ENCODE measurements at regions not wholly inside any gene's neighbourhood (a gene's known extent, or its start where the extent isn't known, plus 50 kb on each side); places are given as distances from the start of the nearest gene placed in this dataset.

DNA sequence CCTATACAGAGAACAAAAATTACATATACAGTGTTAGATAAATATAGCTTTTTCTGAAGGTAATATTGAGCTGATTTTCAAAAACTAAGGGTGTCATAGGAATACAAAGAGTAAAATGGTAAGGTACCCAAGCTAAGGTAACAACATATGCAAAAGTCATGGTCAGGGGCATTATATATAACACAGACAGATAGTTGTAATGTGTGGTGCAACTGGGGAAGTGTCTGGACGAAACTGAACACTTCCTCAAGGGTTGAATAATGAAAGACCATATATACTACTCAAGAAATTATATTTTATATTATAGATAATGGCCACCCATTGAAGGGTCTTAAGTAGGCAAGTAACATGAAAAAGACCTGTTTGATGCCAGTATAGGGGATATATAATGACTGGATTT lies 262.1 kb upstream of the CXXC4 start:
- no peak for DNase-seq (ENCODE audit: extremely low read depth in 1 of 11, low read depth in 9 of 11, low spot score in 4 of 11)

DNA sequence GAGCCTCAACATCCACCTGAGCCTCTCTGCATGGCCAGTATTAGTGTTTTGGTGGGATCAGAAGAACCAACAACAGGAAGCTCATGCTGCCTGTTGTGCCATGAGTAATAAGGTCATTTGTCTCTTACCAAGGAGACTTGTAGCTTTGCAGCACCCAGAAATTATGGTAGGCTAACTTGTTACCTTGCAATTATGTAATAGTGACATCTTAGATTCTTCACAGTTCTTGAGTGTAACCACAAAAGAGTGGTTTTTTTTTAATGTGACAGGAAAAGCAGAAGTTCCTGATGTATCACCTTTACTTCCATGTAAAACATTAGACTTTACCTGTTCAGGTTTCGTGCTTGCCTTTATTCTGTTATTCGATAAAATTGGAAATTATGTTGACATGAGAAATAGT lies 263.9 kb upstream of the CXXC4 start:
- DNase-seq (ENCODE audit: extremely low read depth in 1 of 11, low read depth in 9 of 11, low spot score in 4 of 11) = no peak

DNA sequence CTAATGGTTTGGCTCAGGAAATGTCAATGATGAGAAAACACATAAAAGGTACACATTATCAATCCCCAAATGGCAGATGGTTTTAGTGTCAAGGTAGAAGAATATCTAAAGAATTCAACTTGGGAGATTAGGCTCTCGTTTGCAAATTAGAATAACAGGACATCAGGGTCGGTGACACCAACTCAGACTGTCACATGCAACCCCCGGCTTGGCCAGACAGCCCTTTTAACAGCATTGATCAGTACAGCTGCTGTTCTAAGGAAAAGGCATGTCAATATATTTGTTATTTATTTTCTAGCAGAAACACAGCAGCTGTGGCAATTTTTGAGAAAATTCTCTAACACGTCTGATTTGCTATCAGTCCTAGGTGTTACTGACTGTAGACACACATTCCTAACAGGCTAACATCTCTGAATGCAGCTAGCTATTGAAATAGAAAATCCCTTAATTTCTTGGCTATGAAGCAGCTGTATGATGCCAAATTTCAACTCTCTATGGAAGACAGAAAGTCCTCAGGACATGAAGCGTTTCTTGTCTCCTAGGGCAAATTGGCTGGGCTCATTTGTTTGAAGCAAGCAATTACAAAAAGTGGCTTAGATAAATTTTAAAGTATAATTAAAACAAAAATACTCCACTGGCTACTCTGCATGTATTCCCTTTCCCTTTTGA lies 269.0 kb upstream of the CXXC4 start:
- no peak for DNase-seq (ENCODE audit: extremely low read depth in 1 of 11, low read depth in 9 of 11, low spot score in 4 of 11)

DNA sequence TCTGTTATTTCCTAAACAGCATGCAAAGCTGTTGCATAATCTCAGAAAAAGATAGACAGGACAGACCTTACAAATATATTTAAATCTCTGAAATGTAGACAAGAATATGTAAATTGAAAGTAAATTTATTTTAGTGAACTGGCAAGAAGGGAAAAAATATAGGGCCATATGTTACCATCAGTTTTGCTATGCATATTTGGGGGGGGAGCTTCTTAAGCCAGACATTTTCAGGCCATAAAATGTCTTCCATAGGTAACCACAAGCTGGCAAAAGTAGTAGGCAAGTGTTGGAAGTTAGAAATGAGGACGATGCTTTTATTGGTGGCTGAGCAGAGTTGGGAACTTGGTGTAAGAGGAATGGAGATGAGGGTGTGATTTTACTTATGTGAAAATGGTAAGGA lies 272.0 kb upstream of the CXXC4 start:
- no peak for DNase-seq (ENCODE audit: extremely low read depth in 1 of 11, low read depth in 9 of 11, low spot score in 4 of 11)

DNA sequence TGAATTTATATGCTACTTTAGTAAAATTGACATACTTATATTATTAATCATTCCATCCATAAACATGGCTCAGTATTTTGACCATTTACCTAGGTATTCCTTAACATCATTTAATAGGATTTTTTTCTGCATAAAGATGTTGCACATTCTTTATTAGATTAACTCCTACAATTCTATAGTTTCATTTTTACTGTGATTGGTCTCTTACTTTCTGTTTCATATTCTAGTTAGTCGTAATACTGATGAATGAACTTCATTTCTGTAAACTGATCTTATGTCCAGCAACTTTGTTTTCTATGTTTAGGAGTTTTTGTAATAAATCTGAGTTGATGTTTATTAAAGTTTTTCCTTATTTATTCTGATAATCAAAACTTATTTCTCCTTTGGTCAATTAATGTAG lies 278.2 kb upstream of the CXXC4 start:
- DNase-seq (ENCODE audit: extremely low read depth in 1 of 11, low read depth in 9 of 11, low spot score in 4 of 11) = no peak

DNA sequence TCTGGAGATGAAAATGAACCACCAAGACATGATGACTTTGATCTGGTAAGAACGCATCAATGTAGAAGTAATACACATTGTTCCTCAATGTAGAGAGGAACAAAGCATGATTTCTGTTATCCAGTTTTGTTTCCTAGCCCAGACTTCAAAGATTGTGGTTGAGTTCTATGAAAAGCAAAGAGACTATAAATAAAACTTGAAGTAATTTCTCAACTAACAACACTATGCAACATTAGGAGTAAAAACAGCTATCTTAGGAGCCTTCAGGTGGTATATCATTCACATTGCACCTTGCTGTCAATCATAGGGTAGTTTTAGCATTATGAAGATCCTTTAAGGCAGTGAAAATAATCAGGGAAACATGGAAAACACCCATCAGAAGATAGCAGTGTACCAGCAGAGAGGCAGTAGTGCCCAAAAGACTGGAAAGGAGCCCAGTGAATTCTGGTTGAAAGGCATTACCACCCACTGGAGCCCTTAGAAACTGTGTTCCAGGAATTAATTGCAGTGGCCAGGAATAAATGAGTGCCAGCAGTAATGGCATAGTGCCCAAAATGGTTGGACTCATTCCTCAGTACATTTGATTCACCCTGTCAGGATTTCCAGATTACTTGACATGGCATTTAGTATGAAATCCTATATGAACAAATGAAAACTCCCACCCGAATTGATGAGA lies 300.7 kb upstream of the CXXC4 start:
- DNase-seq (ENCODE audit: extremely low read depth in 1 of 11, low read depth in 9 of 11, low spot score in 4 of 11) = no peak

DNA sequence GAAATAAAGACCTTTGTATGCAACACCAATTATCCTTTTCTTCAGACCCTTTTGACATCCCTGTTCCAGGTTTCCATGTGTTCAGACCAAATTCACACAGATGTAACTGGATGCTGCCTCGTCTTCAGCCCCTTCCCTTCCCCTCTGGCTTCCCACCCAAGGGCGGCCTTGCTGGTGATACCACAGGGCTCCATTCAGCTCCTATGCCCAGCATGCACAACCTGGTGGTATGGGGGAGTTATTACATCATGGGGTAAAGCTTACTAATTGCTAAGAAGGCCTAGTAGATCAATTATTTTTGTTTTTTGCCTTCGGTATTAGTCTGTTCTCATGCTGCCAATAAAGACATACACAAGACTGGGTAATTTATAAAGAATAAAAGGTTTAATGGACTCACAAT lies 317.0 kb upstream of the CXXC4 start:
- no peak for DNase-seq (ENCODE audit: extremely low read depth in 1 of 11, low read depth in 9 of 11, low spot score in 4 of 11)

DNA sequence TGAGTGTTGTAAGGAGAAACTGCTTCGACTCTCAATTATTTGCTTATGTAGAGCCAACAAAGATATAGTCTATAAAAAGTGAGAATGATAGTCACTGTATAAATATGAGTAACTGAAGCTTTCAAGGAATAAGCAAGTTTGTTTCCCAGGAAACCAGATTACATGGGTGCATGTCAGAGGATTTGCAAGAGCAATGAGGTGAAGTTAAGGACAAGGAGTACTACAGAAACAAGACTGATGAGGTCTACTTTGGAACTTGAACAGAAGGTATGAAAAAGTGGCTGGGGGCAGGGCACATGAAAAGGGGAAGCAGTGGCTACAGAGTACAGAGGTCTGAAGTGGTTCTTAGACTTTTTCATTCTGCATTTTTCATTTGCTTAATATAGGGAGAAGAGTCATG lies 321.0 kb upstream of the CXXC4 start:
- no peak for DNase-seq (ENCODE audit: extremely low read depth in 1 of 11, low read depth in 9 of 11, low spot score in 4 of 11)

DNA sequence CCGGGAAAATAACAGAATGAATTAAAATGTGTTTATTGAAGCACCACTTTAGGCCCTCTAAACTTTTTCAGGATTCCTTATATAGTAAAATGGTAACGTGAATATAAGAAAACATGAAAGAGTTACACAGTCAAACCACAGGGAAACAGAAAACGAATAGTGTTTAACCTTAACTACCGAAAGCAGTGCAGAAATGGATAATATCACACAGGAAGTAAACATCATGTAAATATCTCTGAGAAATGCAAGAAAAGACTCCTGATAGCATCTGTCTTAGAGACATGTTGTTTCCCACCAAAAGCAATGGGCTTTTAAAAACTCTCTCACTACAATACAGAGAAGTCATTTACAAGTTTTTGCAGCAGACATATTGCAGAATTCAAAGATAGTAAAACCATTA lies 323.9 kb upstream of the CXXC4 start:
- DNase-seq (ENCODE audit: extremely low read depth in 1 of 11, low read depth in 9 of 11, low spot score in 4 of 11) = no peak

DNA sequence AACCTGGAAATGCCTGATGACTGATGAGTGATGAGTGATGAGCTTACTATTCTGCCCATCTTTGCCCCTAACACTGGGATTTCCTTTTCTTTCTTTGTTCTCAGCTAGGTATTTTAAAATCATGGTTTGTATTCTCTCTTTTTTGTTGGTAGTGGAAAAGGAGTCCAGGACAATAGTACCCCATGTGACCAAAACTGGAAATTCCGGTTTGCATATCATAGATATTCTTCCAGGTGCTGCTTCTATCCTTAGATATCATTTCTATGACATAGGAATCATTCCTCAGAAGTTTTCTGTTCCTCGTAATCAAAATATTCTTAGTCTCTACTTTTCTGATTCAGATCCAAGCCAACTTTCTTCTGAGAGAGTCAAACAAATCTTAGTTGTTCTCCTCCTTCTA lies 320.5 kb upstream of the TET2 start:
- no peak for DNase-seq (ENCODE audit: extremely low read depth in 1 of 11, low read depth in 9 of 11, low spot score in 4 of 11)

DNA sequence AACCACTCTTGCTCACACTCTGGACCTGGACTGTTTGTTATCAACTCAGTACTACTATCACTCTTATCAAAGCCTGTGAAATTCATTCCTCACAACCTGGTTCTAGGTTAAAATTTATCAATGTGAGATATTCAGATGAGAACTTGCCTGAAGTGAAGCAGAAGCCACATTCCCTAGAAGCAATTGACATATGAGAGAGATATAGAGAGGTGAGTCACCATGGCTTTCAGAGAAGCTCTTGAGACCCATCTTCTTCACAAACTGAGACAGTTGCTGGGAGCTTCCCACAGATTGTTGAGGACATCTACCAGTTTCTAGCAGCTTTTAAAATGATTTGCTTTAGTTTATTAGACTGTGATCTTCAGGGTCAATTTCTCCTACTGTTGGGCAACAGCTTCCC lies 316.9 kb upstream of the TET2 start:
- no peak for DNase-seq (ENCODE audit: extremely low read depth in 1 of 11, low read depth in 9 of 11, low spot score in 4 of 11)

DNA sequence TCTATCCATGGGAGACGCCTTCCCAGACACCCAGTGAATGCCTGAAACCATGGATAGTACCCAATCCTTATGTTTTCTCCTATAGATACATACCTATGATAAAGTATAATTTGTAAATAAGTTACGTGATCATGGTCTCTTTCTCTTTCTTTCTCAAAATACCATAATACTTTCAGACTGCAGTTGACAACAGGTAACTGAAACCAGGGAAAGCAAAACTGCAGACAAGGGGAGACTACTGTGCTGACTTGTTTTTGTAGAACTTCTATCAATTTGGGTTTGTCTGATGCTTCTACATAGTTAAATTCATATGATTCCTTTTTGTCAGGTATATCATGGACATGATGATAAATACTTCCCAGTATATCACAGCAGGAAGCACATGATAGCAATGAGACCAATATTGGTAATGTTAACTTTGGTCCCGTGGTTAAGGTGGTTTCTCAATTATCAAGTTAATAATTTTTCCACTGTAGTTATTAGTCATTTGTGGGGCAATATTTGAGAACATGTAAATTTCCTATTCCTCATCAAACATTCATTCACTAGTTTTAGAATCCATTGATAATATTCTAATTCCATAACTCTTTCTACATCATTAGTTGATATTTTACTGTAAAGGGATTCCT lies 298.0 kb upstream of the TET2 start:
- no peak for DNase-seq (ENCODE audit: extremely low read depth in 1 of 11, low read depth in 9 of 11, low spot score in 4 of 11)

DNA sequence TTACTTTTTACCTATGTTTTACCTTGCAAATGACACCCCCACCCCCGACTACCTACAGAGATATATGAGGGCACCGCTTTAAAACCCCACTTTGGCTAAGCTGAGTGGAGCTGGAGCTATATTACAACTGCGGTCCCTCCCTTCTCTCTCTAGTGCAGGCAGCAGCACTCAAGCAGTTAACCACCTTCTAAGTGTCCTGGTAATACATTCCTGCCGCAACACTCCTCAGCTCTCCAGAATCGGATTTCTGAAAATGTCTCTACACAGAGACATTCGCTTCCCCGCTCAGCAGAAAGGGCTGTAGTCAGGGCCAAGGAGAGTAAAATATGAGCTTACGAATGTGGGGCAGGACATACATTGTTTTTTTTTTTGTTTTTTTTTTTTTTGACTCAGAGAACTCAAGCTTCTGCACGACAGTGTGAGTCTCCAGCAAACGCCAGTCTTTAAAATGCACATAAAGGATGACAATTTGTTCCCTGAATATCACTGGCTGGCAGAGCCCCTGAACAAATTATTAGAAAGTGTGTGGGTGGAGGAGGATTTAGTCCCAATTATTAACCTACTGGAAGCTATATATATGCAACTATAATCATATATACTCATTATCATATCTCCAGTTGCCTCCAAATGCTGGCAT lies 287.0 kb upstream of the TET2 start:
- peak in 2 of 11 donors; percentile 2 to 7 for DNase-seq (ENCODE audit: extremely low read depth in 1 of 11, low read depth in 9 of 11, low spot score in 4 of 11)

DNA sequence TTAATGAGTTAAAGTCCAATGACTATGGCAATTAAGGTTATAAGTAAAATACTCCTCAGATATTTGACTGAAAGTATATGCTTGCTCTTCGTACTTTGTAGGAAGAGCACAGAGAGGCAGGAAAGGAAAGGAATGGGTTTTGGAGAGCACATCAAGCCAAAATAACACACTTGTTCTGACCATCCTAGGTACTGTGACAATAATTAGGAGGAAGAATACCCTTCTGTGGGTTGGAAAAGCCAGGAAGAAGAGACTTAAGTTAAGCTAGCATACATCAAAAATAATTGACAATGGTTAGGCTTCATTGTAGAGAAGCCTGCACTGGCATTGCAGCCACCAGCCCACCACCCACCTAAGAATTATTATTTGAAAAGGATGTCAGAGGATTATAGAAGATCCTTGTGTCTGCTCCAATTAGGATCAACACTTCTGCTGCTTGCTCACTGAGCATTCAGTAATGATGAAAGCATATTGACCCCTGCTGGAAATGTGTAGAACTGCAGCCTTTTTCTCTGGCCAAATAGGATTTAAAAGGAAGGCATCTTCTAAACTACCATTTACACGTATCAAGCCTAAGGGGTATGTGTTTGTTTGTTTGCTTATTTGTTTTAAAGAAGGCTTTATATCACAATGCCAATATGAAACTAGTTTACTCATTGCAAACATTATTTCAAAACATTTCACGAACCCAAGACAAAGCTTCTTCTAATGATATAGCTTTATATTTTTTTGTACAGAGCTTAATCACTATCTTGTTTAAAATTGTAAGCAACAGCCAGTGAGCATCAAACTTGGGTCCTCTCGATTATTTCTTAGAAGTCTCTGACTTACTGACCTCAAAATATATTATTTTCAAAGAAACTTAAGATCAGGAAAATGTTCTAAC lies 286.2 kb upstream of the TET2 start:
- peak; percentile 41 to 73 (median 61) for DNase-seq (ENCODE audit: extremely low read depth in 1 of 11, low read depth in 9 of 11, low spot score in 4 of 11)

DNA sequence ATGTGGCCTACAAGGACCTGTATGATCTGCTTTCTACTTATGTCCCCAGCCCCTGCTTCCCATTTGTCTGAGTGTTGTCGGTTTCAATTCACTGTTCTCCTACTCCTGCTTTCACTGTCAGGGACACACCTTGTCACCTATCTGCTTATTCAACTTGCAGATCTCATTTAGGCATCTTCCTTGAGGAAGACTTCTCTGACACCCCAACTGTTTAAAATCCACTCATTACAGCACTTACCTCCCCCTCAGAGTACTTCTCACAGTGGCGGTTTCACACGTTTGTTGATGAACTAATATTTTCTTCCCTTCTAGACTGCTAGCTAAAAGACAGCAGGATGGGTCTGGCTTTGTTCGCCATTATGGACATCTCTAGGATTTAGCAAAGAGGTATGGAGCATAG lies 279.9 kb upstream of the TET2 start:
- DNase-seq (ENCODE audit: extremely low read depth in 1 of 11, low read depth in 9 of 11, low spot score in 4 of 11) = no peak

DNA sequence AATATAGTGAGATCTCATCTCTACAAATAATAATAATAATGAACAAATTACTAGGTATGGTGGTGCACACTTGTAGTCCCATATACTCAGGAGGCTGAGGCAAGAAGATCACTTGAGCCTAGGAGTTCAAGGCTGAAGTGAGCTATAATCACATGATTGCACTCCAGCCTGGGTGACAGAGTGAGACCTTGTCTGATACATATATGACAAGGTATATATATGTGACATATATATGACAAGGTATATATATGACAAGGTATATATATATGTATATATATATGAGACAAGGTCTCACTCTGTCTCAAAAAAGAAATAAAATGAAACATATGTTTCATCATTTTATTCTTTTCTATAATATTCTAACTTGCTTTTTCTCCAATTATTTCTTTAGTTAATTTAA lies 278.1 kb upstream of the TET2 start:
- DNase-seq (ENCODE audit: extremely low read depth in 1 of 11, low read depth in 9 of 11, low spot score in 4 of 11) = no peak

DNA sequence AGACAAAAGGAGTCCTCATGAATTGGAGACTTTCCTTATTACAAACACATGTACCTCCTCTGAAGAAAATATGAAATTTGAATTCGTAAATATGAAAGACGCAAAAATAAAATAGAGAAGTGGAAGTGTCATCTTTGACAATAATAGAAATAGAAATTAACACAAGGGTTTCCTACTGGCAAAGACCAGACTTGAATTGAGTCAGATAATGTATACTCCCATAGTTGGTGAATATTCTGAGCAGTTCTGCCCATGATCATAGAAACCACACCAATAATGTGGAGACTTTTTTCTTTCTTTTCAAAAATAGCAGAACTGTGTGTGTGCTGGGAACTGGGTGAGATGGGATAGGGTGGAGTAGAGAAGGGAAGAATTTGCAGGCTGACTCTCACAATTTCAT lies 277.7 kb upstream of the TET2 start:
- no peak for DNase-seq (ENCODE audit: extremely low read depth in 1 of 11, low read depth in 9 of 11, low spot score in 4 of 11)

DNA sequence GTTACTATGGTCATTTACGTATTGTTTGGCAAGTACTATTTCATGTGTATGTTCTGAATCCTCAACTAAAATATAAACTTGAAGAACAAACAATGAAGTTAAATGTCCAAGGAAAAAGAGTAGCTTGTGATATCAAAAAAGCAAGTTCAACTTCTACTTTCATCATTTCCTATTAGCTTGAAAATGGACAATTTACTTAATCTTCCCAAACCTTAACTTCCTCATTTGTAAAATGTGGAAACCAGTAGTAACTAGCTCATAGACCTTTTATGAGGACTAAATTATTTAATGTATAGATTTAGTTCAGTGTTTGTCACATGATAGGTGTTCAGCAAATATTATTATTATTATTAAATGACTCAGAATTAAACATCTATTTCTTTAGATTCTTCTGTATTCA lies 276.8 kb upstream of the TET2 start:
- DNase-seq (ENCODE audit: extremely low read depth in 1 of 11, low read depth in 9 of 11, low spot score in 4 of 11) = no peak

DNA sequence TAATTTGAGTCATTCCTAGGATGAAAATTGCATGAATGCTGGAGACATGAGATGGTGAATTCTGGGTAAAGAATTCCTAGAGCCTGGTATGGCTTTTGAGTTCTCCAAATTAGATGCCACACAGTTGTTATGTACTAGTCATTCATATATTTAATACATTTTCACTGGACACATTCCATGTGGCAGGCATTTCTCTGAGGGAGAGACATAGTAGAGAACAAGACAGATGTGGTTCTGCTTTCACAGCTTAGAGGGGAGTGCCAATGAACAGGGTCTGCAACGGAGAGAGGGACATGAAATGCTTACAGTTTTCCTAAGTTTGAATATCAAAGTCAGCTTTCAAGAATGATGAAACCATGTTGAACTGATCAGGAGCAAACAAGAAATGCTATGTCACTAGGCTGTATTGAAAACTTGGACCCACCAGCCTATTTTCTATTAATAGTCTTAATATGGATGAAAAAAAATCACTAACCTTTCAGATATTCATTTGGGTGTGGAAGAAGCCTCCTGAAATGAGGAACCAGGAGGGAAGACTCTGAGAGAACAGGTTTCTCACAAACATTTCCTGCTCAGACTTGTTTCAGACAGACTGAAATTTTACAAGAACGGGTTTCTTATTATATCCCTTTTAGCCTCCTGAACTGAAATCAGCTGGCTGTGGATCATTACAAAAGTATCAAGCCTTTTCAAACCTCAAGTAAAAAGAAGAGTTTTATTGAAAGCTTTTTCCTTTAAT lies 276.0 kb upstream of the TET2 start:
- no peak for DNase-seq (ENCODE audit: extremely low read depth in 1 of 11, low read depth in 9 of 11, low spot score in 4 of 11)
